HEK293T (cell line): ENCODE measurements at regions not wholly inside any gene's neighbourhood (a gene's known extent, or its start where the extent isn't known, plus 50 kb on each side); places are given as distances from the start of the nearest gene placed in this dataset.

Source experiments
- CTCF ChIA-PET: fragments of 350-600 bp; formaldehyde crosslinking; extraction: SDS; loops from one replicate; lab custom pipeline; 2021; ENCODE audit warnings: antibody characterized with exemption, inconsistent platforms; lab: Yijun Ruan, JAX
- POLR2A ChIA-PET: fragments of 350-600 bp; formaldehyde crosslinking; extraction: SDS; loops from one replicate; lab custom pipeline; 2020; ENCODE audit warnings: antibody characterized with exemption, inconsistent platforms; lab: Yijun Ruan, JAX
- DNase-seq: peaks from one replicate; pipeline ENCODE4 v3.0.0; 2012; ENCODE audit warnings: mixed read lengths; ENCODE audit errors: extremely low spot score
- ARNT ChIP-seq: fragments of 450-650 bp; IDR thresholded peaks from 2 replicates; pipeline ENCODE4 v1.6.1; 2017; ENCODE audit warnings: mild to moderate bottlenecking
- BHLHE40 ChIP-seq: fragments of 450-650 bp; IDR thresholded peaks from 2 replicates; pipeline ENCODE4 v1.6.1; 2016; ENCODE audit warnings: mild to moderate bottlenecking, moderate library complexity, borderline replicate concordance
- CTBP1 ChIP-seq: fragments of 450-650 bp; IDR thresholded peaks from 2 replicates; pipeline ENCODE4 v1.6.1; 2016; ENCODE audit warnings: borderline replicate concordance
- ELF4 ChIP-seq: fragments of 450-650 bp; IDR thresholded peaks from 2 replicates; pipeline ENCODE4 v1.6.1; 2017; ENCODE audit warnings: antibody characterized with exemption
- FOXA1 ChIP-seq: fragments of 450-650 bp; IDR thresholded peaks from 2 replicates; pipeline ENCODE4 v1.6.1; 2016; ENCODE audit warnings: mild to moderate bottlenecking
- FOXK2 ChIP-seq: fragments of 450-650 bp; IDR thresholded peaks from 2 replicates; pipeline ENCODE4 v1.6.1; 2016; ENCODE audit warnings: mild to moderate bottlenecking
- FOXM1 ChIP-seq: fragments of 450-650 bp; IDR thresholded peaks from 2 replicates; pipeline ENCODE4 v1.6.1; 2017; ENCODE audit warnings: mild to moderate bottlenecking, borderline replicate concordance
- HDGF ChIP-seq: fragments of 450-650 bp; IDR thresholded peaks from 2 replicates; pipeline ENCODE4 v1.6.1; 2017; ENCODE audit warnings: antibody characterized with exemption, borderline replicate concordance
- L3MBTL2 ChIP-seq: fragments of 450-650 bp; conservative IDR thresholded peaks from 2 replicates; pipeline ENCODE4 v1.6.1; 2016; ENCODE audit warnings: mild to moderate bottlenecking
- LEF1 ChIP-seq: fragments of 450-650 bp; IDR thresholded peaks from 2 replicates; pipeline ENCODE4 v1.6.1; 2017; ENCODE audit warnings: mild to moderate bottlenecking, borderline replicate concordance
- NFRKB ChIP-seq: fragments of 450-650 bp; IDR thresholded peaks from 2 replicates; pipeline ENCODE4 v1.6.1; 2016; ENCODE audit warnings: mild to moderate bottlenecking, moderate library complexity
- SP1 ChIP-seq: fragments of 450-650 bp; IDR thresholded peaks from 2 replicates; pipeline ENCODE4 v1.6.1; 2017
- SUZ12 ChIP-seq: fragments of 450-650 bp; IDR thresholded peaks from 2 replicates; pipeline ENCODE4 v1.6.1; 2016; ENCODE audit warnings: mild to moderate bottlenecking
- TARDBP ChIP-seq: fragments of 450-650 bp; IDR thresholded peaks from 2 replicates; pipeline ENCODE4 v1.6.1; 2016
- ZNF384 ChIP-seq: fragments of 450-650 bp; IDR thresholded peaks from 2 replicates; pipeline ENCODE4 v1.6.1; 2016
- TF ChIP-seq, protein P1 (sequence below): fragments of 450-650 bp; IDR thresholded peaks from 2 replicates; pipeline ENCODE4 v1.6.1; 2016

DNA sequence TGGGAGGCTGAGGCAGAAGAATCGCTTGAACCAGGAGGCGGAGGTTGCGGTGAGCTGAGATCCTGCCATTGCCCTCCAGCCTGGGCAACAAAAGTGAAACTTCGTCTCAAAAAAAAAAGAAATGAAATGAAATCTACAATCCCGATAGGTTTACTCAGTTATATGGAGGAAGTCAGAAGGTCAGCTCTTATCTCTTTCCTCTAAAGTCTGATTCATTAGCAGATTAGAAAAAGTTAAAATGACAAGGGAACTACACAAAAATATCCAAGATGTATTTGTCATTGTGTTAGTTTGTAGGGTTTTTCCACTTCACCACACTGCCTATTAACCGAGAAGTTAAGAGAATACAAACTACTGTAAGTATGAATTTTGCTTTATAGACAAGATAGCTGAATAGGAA, 420.6 kb downstream of the SHQ1 start:
- no peak for DNase-seq
- CTCF ChIA-PET: no interaction called here
- POLR2A ChIA-PET: no interaction called here
- TF ChIP-seq LEF1 (no peak), HDGF (no peak), ZNF384 (no peak), L3MBTL2 (no peak), FOXK2 (no peak), BHLHE40 (no peak), NFRKB (no peak), FOXA1 (no peak), SUZ12 (no peak), CTBP1 (no peak), FOXM1 (no peak), TARDBP (no peak), ELF4 (no peak)

- ChIA-PET POLR2A (no interaction called here), CTCF (no interaction called here)
- DNase-seq: no peak
- TF ChIP-seq FOXK2: no peak
Observed at GRCh38 chr3:72426618-72427397, 421.4 kb downstream of the SHQ1 start.

- no peak for DNase-seq
- POLR2A ChIA-PET: no interaction called here
- TF ChIP-seq BHLHE40 (no peak), SUZ12 (no peak), SP1 (no peak), ELF4 (no peak), ZNF384 (no peak), L3MBTL2 (no peak), FOXM1 (no peak), CTBP1 (no peak), LEF1 (no peak), FOXA1 (no peak), NFRKB (no peak), HDGF (no peak), FOXK2 (no peak), ARNT (no peak), TARDBP (no peak)
- TF ChIP-seq, protein P1, sequence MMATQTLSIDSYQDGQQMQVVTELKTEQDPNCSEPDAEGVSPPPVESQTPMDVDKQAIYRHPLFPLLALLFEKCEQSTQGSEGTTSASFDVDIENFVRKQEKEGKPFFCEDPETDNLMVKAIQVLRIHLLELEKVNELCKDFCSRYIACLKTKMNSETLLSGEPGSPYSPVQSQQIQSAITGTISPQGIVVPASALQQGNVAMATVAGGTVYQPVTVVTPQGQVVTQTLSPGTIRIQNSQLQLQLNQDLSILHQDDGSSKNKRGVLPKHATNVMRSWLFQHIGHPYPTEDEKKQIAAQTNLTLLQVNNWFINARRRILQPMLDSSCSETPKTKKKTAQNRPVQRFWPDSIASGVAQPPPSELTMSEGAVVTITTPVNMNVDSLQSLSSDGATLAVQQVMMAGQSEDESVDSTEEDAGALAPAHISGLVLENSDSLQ: no peak
- CTCF ChIA-PET: no interaction called here
Observed at GRCh38 chr3:72423643-72424042, 424.6 kb downstream of the SHQ1 start.

- DNase-seq: no peak
- ChIA-PET CTCF (no interaction called here), POLR2A (no interaction called here)
- TF ChIP-seq LEF1 (no peak), L3MBTL2 (no peak), BHLHE40 (no peak), ZNF384 (no peak), CTBP1 (no peak), ARNT (no peak), TARDBP (no peak), NFRKB (no peak), ELF4 (no peak), FOXK2 (no peak), SP1 (no peak), SUZ12 (no peak), HDGF (no peak), FOXA1 (no peak), FOXM1 (no peak)
- TF ChIP-seq, protein P1: no peak
Observed at GRCh38 chr3:72421786-72422185, 426.5 kb downstream of the SHQ1 start.

- DNase-seq: no peak
- ChIA-PET CTCF (no interaction called here), POLR2A (no interaction called here)
- TF ChIP-seq BHLHE40 (no peak), TARDBP (no peak), CTBP1 (no peak), FOXM1 (no peak)
Observed at GRCh38 chr3:72421126-72421525, 427.1 kb downstream of the SHQ1 start.

DNA sequence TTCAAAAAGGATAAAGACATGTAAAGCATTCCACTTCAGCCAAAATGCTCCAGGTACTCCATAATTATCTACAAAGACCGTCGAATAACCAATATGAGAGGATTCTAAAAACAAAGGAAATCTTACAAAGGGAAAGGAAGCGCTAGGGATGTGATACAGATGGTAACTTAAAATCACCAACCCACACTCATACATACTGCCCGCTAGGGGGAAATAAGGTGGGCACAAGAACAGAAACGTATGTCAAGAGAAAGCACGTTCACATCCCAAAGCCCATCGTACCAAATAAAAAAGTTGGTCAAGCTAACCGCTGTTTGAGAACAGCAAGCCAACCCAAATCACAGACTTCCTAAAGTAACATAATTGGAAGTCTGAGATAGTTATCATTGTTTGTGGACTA, 429.4 kb downstream of the SHQ1 start:
- ChIA-PET POLR2A (no interaction called here), CTCF (interaction anchor here (0.7 kb wide), 1 partner anchor 176 kb away, joined by 3 read pairs; no protein-coding TSS in a partner anchor)
- TF ChIP-seq, protein P1: no peak
- TF ChIP-seq SP1 (no peak), NFRKB (no peak), CTBP1 (no peak), L3MBTL2 (no peak), ARNT (no peak), FOXK2 (no peak), FOXA1 (no peak), FOXM1 (no peak), HDGF (no peak), BHLHE40 (no peak), LEF1 (no peak), TARDBP (no peak), ZNF384 (no peak), SUZ12 (no peak), ELF4 (no peak)
- DNase-seq: no peak
